ENCODE measurements at regions not wholly inside any gene's neighbourhood (a gene's known extent, or its start where the extent isn't known, plus 50 kb on each side); places are given as distances from the start of the nearest gene placed in this dataset.

DNA sequence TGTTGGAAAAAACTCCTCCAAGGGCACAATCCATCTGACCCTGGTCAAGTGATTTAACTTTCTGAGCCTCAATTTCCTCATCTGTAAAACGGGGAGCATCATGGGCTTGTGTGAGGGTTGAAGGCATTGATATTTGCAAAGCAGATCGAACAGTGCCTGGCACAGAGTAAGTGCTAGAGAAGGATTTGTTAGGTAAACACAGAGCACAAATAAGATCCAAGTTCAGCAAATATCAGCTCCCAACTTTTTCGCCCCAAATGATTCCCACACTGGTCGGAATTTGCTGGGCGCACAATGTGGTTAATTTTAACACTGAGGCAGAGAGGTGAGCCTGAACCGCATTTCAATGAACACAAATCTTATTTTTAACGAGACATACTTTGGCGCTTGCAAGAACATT, 76.3 kb upstream of the ATP2B2 start:
- no peak for TF ChIP-seq POLR2AphosphoS5 (IDR thresholded peaks at IDR 0.05; ENCODE audit: low read depth, low read length)
- no peak for TF ChIP-seq POLR2A (IDR thresholded peaks at IDR 0.05; ENCODE audit: low read depth, low read length)

Data from GM12892 (cell line).